NOMO-1 treated with DMSO at 0.1 percent for 48 hours (cell line): ENCODE measurements at regions not wholly inside any gene's neighbourhood (a gene's known extent, or its start where the extent isn't known, plus 50 kb on each side); places are given as distances from the start of the nearest gene placed in this dataset.

ENCODE experiments used
- DNase-seq: peaks from one replicate; lab custom pipeline; 2025; ENCODE audit not compliant: unreplicated experiment; lab: John Stamatoyannopoulos, UW

DNA sequence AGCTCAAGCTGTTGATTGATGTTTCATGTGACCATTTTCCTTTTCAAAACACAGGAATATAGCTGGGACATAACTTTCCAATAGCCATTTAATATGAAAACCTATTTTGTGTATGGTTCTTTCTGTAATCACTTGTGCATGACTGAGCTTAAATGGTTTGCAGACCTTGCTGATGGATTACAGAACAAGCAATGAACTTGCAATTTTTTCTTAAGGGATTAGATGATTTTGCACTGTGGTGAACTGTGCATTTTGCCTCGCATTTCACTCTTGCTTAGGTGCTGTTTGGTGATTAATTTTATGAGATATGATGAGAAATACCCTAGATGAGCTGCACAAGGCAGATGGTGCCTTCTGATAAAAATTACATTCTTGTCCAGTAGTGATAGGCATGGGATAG, 419.0 kb upstream of the FBXO33 start:
- no peak for DNase-seq

DNA sequence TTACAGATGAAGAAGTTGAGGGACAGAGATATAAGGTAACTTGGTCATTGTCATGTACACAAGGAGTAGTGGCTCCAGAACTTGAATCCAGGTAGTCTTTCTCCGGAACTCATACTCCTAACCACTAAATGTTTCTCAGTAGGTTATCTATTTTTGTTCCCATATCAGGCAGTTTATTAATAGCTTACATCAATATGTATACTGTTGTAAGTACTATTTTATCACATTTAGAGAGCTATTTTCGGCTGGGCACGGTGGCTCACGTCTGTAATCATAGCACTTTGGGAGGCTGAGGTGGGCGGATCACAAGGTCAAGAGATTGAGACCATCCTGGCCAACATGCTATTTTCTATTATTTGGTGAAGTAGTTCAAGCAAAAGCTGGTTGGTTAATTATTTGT, 415.6 kb upstream of the FBXO33 start:
- no peak for DNase-seq

DNA sequence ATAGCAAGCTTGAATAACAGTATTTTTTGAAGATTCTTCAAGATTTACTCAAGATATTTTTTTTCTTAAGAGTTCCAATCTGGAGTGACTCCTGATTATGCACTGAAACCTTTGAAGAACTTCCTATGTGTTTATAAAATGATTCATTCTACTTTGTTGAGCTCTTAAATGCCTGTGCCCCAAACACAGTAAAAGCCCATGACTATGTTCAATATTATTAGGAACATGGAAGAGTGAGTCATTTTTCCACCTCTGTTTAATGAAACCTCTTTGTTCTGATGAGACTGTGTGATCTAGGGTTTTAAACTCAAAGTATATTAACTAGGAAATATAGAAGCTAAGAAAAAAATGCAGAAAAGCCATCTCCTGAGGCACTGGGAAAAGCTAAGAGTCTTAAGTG, 415.0 kb upstream of the FBXO33 start:
- no peak for DNase-seq

DNA sequence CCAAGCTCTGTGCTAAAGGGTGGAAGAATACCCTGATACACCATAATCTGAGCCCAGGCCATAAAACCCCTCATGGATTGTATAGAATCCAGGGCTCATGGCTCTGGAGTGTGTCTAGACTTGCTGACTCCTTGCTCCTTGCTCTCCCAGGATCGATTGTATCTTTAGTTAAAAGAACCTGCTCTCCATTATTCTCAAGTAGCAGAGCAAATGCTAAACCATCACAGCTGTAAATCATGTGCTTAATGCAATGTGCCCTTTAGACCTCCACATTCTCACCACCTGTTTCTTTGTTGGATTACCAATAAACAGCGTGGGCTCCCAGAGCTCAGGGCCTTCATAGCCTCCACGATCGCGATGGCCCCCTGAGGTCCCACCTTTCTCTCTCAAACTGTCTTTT, 411.6 kb upstream of the FBXO33 start:
- no peak for DNase-seq

DNA sequence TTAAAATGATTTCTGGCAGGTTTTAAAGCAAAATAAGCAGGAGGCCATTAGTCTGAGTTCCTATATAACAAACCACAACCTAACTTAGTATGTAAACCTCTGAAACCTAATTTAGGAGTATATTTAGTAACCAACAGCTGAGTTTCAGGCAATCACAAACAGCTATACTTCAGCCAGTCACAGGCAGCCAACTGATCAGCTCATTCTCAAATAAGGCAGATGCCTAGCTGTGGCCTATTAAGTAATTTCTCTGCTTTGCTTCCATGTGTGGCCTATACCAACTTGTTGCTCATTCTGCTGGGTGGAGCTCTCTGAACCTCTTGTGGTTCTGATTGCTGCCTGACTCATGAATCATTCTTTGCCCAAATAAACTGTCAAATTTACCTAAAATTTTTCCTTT, 408.9 kb upstream of the FBXO33 start:
- no peak for DNase-seq

DNA sequence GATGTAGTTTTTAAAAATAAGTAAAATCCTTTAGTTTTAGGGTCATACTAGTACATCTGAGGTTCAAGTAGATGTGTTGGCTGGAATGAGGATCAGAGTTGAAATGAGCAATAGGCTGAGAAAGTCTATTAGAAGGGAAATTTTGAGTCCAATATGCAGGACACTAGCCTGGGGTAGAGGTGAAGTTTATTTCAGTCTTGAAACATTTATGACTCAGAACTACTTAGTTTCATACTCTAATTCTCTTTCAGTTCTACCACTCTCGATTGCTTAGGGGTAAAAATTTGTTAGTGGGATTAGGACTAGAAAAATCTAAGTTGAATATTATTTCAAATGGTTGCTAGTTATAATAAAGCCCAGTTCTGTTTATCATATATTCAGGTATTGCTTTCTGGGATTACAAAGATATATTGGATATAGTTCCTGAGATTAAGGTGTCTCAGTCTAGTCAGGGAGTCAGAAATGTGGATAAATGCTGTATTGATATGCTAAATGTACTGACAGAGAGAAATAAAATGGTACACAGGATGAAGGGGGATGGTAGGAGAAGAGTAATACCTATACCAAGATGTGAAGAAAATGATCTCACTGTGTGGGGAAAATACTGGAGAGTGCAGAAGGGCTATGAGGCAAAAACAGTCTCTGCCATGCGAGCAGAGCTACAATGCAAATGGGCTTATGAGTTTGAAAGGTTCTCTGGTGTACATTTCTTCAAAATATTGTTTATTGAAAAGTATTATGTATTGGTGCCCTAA, 395.8 kb upstream of the FBXO33 start:
- no peak for DNase-seq

DNA sequence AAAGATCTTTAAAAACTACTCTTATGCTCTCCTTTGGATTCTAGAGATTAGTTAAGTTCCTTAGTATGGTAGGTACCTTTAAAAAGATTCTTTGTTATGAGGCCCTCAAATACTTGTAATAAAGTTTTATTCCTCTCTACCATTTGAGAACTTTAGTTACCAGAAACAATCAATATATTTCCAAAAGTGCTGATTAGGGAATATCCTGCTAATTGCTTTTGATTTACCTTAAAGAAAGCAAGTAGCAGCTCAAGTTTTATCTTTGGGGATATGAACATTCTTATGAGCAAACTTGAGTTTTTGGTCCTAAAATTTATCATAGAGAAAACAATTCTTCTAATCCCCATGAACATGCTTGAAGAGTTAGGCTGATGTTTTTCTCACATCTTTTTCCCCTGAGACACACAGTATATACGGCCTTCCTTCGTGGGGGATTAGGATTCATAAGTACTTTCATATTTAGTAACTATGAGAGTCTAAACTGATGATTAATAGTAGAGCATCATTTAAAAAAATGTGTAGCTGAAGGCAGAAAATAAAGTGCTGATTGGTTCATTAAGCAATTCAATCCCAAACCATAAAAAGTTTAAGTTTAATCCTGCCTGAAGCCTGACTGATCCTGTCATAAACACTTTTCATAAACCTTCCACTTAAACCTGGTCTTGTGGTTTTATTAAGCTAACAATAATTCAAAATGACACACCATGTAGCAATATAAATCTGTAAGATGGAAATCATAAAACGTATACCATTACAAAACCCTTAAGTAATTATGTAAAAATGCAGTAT, 380.5 kb upstream of the FBXO33 start:
- DNase-seq: no peak

DNA sequence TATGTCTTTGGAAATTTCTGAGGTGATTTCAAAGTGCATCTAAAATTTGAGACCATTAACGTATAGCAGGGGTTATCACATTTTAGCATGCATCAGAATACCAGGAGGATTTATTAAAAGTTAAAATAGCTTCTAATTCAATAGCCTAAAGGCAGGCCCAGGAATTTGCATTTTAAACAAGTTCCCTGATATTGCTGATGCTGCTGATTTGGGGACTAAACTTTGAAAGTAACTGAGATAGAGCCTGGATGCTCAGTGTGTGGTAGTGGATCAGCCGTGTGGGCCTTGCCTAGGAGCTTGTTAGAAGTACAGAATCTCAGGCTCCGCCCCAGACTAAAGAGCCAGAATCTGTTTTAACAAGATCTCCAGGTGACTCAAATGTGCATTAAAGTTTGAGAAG, 375.0 kb upstream of the FBXO33 start:
- no peak for DNase-seq

DNA sequence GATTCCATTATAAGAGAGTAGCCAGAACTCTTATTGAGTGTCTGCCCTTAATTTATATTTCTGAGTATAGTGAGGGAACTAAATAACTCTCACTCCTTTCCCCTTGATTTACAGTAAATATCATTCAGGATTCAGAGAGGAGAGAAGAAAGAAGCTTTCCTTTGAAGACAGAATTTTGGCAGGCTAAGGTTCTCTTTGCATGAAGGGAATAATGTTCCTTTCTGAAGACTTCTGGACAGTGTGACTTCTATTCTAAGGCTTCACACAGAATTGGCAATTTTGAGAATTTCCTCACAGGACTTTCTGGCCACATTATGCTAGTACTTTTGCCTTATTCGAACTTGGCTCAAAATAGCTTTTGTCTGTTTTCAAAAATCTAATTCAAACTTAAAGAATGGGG, 352.2 kb upstream of the FBXO33 start:
- DNase-seq: no peak

DNA sequence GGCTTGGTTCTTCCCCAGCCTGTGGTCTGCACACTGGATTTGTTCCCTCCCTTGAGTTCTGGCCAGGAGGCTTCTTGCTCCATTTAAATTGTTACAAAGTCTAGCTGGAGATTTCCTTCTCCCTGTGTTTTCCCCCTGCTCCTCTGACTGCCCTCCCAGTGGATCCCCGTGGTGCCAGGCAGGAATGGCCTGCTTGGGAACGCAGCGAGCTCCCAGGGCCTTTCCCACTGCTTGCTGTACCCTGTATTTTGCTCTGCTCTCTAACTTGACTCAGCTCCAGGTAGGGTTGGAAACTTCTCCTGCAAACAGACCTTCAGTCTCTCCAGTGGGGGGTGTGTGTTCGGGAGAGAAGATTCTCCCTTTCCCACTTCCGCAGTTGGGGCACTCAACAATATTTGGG, 349.2 kb upstream of the FBXO33 start:
- no peak for DNase-seq

DNA sequence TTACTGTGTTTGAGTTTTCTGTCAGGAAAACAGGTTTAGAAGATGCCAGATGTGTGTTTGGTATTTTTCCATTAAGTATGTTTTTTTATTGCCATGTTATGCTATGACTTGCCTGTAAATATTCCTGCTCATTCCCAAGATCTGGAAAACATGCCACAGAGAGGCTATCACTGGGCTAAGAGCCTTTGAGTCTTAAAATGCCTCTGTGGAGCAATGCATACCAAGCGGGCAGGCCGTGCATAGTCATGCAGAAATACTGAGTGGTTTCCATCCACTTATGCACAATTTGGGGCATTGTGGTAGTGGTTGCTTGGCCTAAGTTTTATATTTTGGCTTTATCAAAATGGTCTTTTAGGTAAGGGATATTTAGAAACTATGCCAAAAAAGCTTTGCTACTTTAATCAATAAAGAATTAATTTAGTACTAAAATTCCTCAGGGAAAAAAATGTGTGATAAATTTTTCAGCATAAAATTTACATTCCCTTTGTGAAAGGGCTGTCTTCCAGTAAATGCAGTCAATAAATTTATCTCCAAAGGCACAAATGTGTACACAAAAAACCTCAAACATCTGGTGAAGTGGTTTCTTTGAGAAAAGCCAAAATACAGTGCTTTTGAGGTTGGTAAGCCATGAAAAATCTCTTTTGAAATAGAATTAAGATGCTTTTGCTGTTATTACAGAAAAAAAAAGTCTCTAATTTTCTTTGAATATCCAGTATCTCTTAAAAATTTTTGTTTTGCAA, 341.3 kb upstream of the FBXO33 start:
- no peak for DNase-seq

DNA sequence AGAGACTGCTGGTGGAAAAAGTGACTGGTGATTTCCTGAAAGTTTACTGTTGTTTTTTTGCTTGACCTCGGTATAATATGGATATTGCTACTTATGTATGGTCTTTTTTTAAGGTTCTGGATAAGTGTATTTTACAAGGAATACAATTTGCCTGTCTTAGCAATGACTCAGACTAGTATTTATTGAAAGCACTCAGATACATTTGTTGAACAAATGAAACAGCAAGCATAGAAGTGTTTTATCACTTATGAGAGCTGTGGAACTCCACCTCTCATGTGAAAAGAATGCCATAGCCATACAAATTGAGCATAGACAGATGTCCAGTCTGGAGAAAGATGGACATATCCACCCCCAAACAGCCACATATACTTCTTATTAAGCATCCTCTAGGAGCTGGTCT, 340.4 kb upstream of the FBXO33 start:
- DNase-seq: no peak

DNA sequence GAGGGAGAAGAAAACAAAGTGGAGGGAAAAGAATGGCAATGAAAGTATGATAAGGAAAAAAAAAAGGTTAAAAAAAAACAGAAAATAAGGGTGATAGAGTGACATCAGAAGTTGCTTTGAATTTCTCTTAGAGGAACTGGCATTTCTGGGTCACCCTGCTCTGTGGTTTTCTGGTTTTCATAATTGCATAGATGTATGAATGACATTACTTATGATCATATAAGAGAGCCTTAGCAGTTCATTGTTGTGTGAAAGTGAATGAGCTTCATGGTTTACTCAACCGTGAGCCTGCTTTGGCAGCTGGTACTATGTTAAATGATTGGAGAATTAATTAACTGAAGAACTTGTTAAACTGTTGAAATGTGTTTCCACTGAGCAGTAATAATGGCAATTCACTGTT, 336.4 kb upstream of the FBXO33 start:
- no peak for DNase-seq

DNA sequence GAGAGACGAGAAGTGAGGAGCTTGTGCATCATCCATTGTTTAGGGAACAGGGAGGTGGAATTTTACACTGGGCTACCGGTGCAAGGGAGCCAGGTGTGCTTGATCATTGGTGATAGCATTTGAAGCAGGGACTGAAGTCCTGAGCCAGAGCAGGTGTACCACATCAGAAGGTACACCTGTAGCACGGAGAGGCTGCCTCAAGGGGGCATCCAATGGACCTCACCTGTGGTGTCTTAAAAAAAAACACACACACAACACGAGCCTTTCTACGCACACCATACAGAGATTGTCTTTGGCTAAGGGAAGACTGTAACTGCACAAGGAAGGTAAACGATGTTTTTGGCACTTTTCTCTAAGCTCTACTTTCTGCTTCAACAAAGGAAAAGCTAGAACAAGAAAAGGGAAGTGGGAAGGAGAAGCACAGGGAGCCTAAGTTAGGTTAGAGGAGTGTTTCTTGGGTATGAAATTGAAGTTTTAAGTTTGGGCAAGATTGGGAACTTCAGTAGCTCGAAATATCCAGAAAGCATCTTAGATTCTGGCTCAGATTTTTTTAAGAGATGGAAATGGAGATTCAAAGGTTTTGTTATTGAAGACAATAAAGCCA, 334.3 kb upstream of the FBXO33 start:
- DNase-seq: no peak

DNA sequence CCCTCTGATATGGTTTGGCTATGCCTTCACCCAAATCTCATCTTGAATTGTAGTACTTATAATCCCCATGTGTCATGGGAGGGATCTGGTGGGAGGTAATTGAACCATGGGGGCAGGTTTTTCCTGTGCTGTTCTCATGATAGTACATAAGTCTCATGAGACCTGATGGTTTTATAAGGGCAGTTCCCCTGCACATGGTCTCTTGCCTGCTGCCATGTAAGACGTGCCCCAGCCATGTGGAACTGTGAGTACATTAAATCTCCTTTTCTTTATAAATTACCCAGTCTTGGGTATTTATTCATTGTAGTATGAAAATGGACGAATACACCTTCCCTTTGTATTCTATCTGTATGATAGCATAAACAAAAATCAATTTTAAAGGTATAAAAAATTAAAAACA, 333.4 kb upstream of the FBXO33 start:
- DNase-seq: no peak

DNA sequence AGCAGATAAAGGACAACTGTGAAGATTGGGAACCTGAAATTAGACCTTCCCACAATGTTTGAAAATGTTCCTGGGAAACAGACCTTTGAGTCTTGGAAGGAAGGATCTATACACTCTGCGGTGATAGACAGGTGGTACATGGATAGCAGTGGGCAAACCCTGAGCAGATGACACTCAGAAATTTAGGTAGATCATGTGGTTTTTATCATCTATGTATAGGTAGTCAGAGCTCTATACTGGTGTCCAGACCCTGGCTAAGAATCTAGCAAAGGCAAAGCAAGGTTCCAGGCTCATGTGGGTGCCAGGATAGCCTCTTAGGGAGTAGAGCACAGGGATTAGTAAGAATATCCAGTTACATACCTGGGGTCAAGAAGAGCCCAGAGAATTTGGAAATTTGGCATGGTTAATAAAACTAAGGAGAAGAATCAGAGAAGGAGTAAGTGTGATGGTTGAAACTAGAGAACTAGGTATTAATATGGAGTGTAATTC, 331.2 kb upstream of the FBXO33 start:
- DNase-seq: no peak

DNA sequence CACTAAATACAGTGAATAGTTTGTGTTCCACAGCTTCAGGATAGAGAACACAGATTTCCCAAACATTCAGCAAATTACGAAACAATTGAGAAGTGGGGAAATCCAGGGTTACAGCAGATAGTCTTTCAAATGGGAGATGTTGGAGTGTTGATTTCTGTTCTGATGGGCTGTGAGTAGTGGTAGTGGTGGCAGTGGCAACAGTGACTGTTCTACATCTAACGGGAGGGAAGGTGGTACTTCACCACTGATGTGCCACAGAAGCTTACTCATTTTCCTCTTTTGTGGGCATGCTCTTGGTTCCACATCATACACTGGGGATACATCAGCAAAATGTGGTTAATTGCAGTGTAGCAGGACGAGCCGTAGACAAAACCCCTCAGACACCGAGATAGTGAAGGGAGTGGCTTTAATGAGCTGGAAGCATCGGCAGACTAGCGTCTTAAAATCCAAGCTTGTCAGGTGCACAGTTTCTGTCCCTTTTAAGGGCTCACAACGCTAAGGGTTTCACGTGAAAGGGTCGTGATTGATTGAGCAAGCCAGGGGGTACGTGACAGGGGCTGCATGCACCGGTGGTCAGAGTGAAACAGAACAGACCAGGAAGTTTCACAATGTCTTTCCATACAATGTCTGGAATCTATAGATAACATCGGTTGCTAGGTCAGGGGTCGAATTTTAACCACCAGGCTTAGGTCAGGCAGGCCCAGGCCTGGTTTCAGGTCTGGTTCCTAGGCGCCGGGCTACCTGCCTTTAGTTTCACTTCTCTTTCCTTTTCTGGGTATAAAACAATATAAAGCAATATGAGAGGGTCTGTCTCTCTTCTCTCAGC, 330.6 kb upstream of the FBXO33 start:
- DNase-seq: no peak

DNA sequence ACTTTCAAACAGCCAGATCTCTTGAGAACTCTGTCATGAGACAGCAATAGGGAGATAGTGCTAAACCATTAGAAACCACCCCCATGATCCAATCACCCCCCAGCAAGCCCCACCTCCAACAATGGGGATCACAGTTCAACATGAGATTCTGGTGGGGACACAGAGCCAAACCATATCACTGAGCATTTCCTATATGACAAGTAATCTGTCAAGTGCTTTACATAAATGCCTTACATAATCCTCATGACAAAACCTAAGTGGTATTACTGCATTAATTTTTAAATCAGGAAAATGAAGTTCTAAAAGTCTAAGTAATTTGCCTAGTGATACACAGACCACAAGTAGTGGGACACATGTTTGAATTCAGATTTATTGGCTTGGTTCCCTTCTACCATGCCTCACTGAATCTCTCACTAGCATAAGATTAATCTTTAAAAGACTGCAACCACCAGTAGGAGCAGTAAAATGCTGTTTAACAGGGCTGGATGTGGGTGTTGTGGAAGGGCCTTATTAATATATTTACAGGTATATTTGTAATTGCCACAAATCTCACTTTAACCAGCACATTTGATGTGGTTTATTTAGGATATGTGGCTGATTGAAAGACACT, 323.1 kb upstream of the FBXO33 start:
- no peak for DNase-seq

DNA sequence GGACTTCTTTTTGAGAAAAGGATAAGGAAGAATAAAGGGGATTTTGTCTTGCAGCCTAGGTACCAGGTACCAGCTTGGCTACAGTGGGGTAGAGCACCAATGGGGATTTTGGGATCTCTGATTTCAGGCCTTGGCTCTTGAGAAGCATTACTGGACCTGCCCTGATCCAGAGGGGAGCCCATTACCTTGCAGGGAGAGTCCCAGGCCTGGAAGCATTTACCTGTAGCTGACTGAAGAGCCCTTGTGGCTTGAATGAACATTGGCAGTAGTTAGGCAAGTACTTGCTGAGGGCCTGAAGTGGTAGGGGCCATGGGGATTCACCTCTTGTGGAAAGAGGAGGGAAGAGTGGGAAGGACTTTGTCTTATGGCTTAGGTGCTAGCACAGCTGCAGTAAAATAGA, 308.2 kb upstream of the FBXO33 start:
- no peak for DNase-seq

DNA sequence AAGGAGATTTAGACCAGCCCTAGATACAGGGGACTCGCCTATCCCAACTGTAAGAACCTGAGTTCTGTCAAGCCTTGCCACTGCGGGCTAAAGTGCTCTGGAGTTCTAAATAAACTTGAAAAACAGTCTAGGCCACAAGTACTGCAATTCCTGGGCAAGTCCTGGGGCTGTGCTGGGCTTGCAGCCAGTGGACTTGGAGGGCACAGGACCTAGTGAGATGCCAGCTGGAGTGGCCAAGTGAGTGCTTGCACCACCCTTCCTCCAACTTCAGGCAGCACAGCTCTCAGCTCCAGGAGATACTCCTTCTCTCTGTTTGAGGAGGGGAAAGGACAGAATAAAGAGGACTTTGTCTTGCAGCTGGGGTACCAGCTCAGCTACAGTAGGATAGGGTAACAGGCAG, 307.6 kb upstream of the FBXO33 start:
- no peak for DNase-seq
